ENCODE measurements at regions not wholly inside any gene's neighbourhood (a gene's known extent, or its start where the extent isn't known, plus 50 kb on each side); places are given as distances from the start of the nearest gene placed in this dataset.

GRCh38 chr20:51116765-51117686 lies 94.1 kb upstream of the KCNG1 start:
- Mint-ChIP-seq H3K27me3 (peaks cover 34% of the 10 kb centered on the region), H3K27ac (no peak overlapping the region), H3K4me1 (no peaks in the 10 kb centered on the region), H3K36me3 (no peaks in the 10 kb centered on the region), H3K9me3 (no peaks in the 10 kb centered on the region), H3K4me3 (no peak overlapping the region)
- H3K36me3 ChIP-seq (ENCODE audit: control insufficient read depth, insufficient read depth, low read length) = no peaks in the 10 kb centered on the region
- ATAC-seq (ENCODE audit: low read depth in 2 of 2) (no peak), DNase-seq (no peak)
- H3K4me1 ChIP-seq (ENCODE audit: control insufficient read depth, insufficient read depth, low read length, poor library complexity, severe bottlenecking) = no peaks in the 10 kb centered on the region
- peaks cover 3% of the 10 kb centered on the region for H3K27me3 ChIP-seq (ENCODE audit: control insufficient read depth, insufficient read depth, low read length)
- no peak overlapping the region for H3K27ac ChIP-seq (ENCODE audit: insufficient read depth, low read length, poor library complexity, severe bottlenecking)
- H3K4me3 ChIP-seq (ENCODE audit: low read depth, low read length) = no peak overlapping the region
- H3K9me3 ChIP-seq (ENCODE audit: control insufficient read depth in 2 of 2, low read length in 2 of 2) = no peaks in the 10 kb centered on the region

GRCh38 chr20:51111290-51111689 lies 88.4 kb upstream of the KCNG1 start:
- no peaks in the 10 kb centered on the region for H3K36me3 Mint-ChIP-seq
- Histone ChIP-seq H3K4me1 (ENCODE audit: control insufficient read depth, insufficient read depth, low read length, poor library complexity, severe bottlenecking) (no peaks in the 10 kb centered on the region), H3K27me3 (ENCODE audit: control insufficient read depth, insufficient read depth, low read length) (no peaks in the 10 kb centered on the region), H3K27ac (ENCODE audit: insufficient read depth, low read length, poor library complexity, severe bottlenecking) (no peak overlapping the region), H3K9me3 (ENCODE audit: control insufficient read depth in 2 of 2, low read length in 2 of 2) (no peaks in the 10 kb centered on the region), H3K4me3 (ENCODE audit: low read depth, low read length) (no peak overlapping the region), H3K36me3 (ENCODE audit: control insufficient read depth, insufficient read depth, low read length) (no peaks in the 10 kb centered on the region)
- H3K27ac Mint-ChIP-seq = no peak overlapping the region
- H3K27me3 Mint-ChIP-seq = peaks cover 15% of the 10 kb centered on the region
- H3K4me3 Mint-ChIP-seq = no peak overlapping the region
- no peak for ATAC-seq (ENCODE audit: low read depth in 2 of 2)
- DNase-seq = no peak
- no peaks in the 10 kb centered on the region for H3K9me3 Mint-ChIP-seq
- no peaks in the 10 kb centered on the region for H3K4me1 Mint-ChIP-seq

GRCh38 chr20:51108638-51109363 lies 85.9 kb upstream of the KCNG1 start:
- Histone ChIP-seq H3K27me3 (ENCODE audit: control insufficient read depth, insufficient read depth, low read length) (no peaks in the 10 kb centered on the region), H3K36me3 (ENCODE audit: control insufficient read depth, insufficient read depth, low read length) (no peaks in the 10 kb centered on the region), H3K4me1 (ENCODE audit: control insufficient read depth, insufficient read depth, low read length, poor library complexity, severe bottlenecking) (no peaks in the 10 kb centered on the region), H3K9me3 (ENCODE audit: control insufficient read depth in 2 of 2, low read length in 2 of 2) (no peaks in the 10 kb centered on the region), H3K4me3 (ENCODE audit: low read depth, low read length) (no peak overlapping the region), H3K27ac (ENCODE audit: insufficient read depth, low read length, poor library complexity, severe bottlenecking) (no peak overlapping the region)
- Mint-ChIP-seq H3K4me3 (no peak overlapping the region), H3K27ac (no peak overlapping the region), H3K4me1 (no peaks in the 10 kb centered on the region), H3K9me3 (no peaks in the 10 kb centered on the region), H3K27me3 (peaks cover 15% of the 10 kb centered on the region), H3K36me3 (no peaks in the 10 kb centered on the region)
- no peak for DNase-seq
- no peak for ATAC-seq (ENCODE audit: low read depth in 2 of 2)

GRCh38 chr20:51106011-51106410 lies 83.1 kb upstream of the KCNG1 start:
- no peaks in the 10 kb centered on the region for H3K4me1 ChIP-seq (ENCODE audit: control insufficient read depth, insufficient read depth, low read length, poor library complexity, severe bottlenecking)
- peaks cover 15% of the 10 kb centered on the region for H3K27me3 Mint-ChIP-seq

GRCh38 chr20:51104960-51105920 lies 82.3 kb upstream of the KCNG1 start:
- H3K4me3 Mint-ChIP-seq = no peak overlapping the region
- H3K27me3 ChIP-seq (ENCODE audit: control insufficient read depth, insufficient read depth, low read length) = no peaks in the 10 kb centered on the region

More at GRCh38 chr20:51106011-51106410, 83.1 kb upstream of the KCNG1 start:
- Mint-ChIP-seq H3K36me3 (no peaks in the 10 kb centered on the region), H3K4me1 (no peaks in the 10 kb centered on the region), H3K9me3 (no peaks in the 10 kb centered on the region), H3K27ac (no peak overlapping the region), H3K4me3 (no peak overlapping the region)
- no peaks in the 10 kb centered on the region for H3K9me3 ChIP-seq (ENCODE audit: control insufficient read depth in 2 of 2, low read length in 2 of 2)
- no peaks in the 10 kb centered on the region for H3K27me3 ChIP-seq (ENCODE audit: control insufficient read depth, insufficient read depth, low read length)
- no peak overlapping the region for H3K27ac ChIP-seq (ENCODE audit: insufficient read depth, low read length, poor library complexity, severe bottlenecking)
- no peak for ATAC-seq (ENCODE audit: low read depth in 2 of 2)
- H3K4me3 ChIP-seq (ENCODE audit: low read depth, low read length) = no peak overlapping the region
- DNase-seq = no peak
- no peaks in the 10 kb centered on the region for H3K36me3 ChIP-seq (ENCODE audit: control insufficient read depth, insufficient read depth, low read length)

GRCh38 chr20:51100617-51101016 lies 77.7 kb upstream of the KCNG1 start:
- no peaks in the 10 kb centered on the region for H3K27me3 ChIP-seq (ENCODE audit: control insufficient read depth, insufficient read depth, low read length)
- H3K4me3 ChIP-seq (ENCODE audit: low read depth, low read length) = no peak overlapping the region
- DNase-seq (no peak), ATAC-seq (ENCODE audit: low read depth in 2 of 2) (no peak)
- no peak overlapping the region for H3K27ac ChIP-seq (ENCODE audit: insufficient read depth, low read length, poor library complexity, severe bottlenecking)
- no peaks in the 10 kb centered on the region for H3K4me1 ChIP-seq (ENCODE audit: control insufficient read depth, insufficient read depth, low read length, poor library complexity, severe bottlenecking)
- Mint-ChIP-seq H3K4me3 (no peak overlapping the region), H3K36me3 (no peaks in the 10 kb centered on the region), H3K9me3 (no peaks in the 10 kb centered on the region), H3K27ac (no peak overlapping the region), H3K27me3 (peaks cover 21% of the 10 kb centered on the region), H3K4me1 (no peaks in the 10 kb centered on the region)
- H3K9me3 ChIP-seq (ENCODE audit: control insufficient read depth in 2 of 2, low read length in 2 of 2) = no peaks in the 10 kb centered on the region
- H3K36me3 ChIP-seq (ENCODE audit: control insufficient read depth, insufficient read depth, low read length) = no peaks in the 10 kb centered on the region

More at GRCh38 chr20:51104960-51105920, 82.3 kb upstream of the KCNG1 start:
- Mint-ChIP-seq H3K9me3 (no peaks in the 10 kb centered on the region), H3K27me3 (peaks cover 15% of the 10 kb centered on the region), H3K36me3 (no peaks in the 10 kb centered on the region), H3K4me1 (no peaks in the 10 kb centered on the region), H3K27ac (no peak overlapping the region)
- no peaks in the 10 kb centered on the region for H3K36me3 ChIP-seq (ENCODE audit: control insufficient read depth, insufficient read depth, low read length)
- H3K4me1 ChIP-seq (ENCODE audit: control insufficient read depth, insufficient read depth, low read length, poor library complexity, severe bottlenecking) = no peaks in the 10 kb centered on the region
- H3K9me3 ChIP-seq (ENCODE audit: control insufficient read depth in 2 of 2, low read length in 2 of 2) = no peaks in the 10 kb centered on the region
- ATAC-seq (ENCODE audit: low read depth in 2 of 2) = no peak
- H3K27ac ChIP-seq (ENCODE audit: insufficient read depth, low read length, poor library complexity, severe bottlenecking) = no peak overlapping the region
- no peak overlapping the region for H3K4me3 ChIP-seq (ENCODE audit: low read depth, low read length)
- DNase-seq = no peak

GRCh38 chr20:51098284-51098810 lies 75.4 kb upstream of the KCNG1 start:
- Mint-ChIP-seq H3K27me3 (peaks cover 18% of the 10 kb centered on the region), H3K9me3 (no peaks in the 10 kb centered on the region), H3K4me3 (no peak overlapping the region), H3K4me1 (no peaks in the 10 kb centered on the region), H3K27ac (no peak overlapping the region), H3K36me3 (no peaks in the 10 kb centered on the region)
- ATAC-seq (ENCODE audit: low read depth in 2 of 2) (no peak), DNase-seq (no peak)
- Histone ChIP-seq H3K4me1 (ENCODE audit: control insufficient read depth, insufficient read depth, low read length, poor library complexity, severe bottlenecking) (no peaks in the 10 kb centered on the region), H3K27me3 (ENCODE audit: control insufficient read depth, insufficient read depth, low read length) (no peaks in the 10 kb centered on the region), H3K9me3 (ENCODE audit: control insufficient read depth in 2 of 2, low read length in 2 of 2) (no peaks in the 10 kb centered on the region), H3K4me3 (ENCODE audit: low read depth, low read length) (no peak overlapping the region), H3K27ac (ENCODE audit: insufficient read depth, low read length, poor library complexity, severe bottlenecking) (no peak overlapping the region), H3K36me3 (ENCODE audit: control insufficient read depth, insufficient read depth, low read length) (no peaks in the 10 kb centered on the region)

Measured in CD4-positive, CD25-positive, alpha-beta regulatory T cell (primary cell).